Activated naive CD4-positive, alpha-beta T cell (primary cell): ENCODE measurements at regions not wholly inside any gene's neighbourhood (a gene's known extent, or its start where the extent isn't known, plus 50 kb on each side); places are given as distances from the start of the nearest gene placed in this dataset.

ENCODE experiments used
- DNase-seq, 4 experiments: peaks; one replicate each; lab custom pipeline; 2025; lab: John Stamatoyannopoulos, UW

DNA sequence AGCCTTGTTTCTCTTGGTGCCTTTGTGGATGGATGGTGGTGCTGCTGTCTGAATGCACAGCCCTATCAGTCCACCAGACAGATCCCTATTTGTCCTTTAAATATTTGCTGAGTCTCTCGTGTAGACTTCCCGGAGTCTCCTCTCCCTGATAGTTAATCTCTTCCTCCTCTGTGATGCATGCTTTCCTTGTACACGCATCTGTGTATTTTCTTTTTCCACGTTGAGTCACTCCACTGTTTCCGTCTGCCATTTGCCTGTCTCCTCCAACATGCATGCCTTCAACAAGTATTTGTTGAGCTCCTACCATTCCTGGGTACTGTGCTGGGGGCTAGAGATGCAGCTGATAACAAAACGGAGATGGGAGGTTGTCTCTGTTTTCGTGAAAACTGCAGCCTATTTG is 282.6 kb downstream of the HAPSTR1 start:
- DNase-seq = no peak

GRCh38 chr16:9378876-9379275 is 287.4 kb downstream of the HAPSTR1 start:
- no peak for DNase-seq

DNA sequence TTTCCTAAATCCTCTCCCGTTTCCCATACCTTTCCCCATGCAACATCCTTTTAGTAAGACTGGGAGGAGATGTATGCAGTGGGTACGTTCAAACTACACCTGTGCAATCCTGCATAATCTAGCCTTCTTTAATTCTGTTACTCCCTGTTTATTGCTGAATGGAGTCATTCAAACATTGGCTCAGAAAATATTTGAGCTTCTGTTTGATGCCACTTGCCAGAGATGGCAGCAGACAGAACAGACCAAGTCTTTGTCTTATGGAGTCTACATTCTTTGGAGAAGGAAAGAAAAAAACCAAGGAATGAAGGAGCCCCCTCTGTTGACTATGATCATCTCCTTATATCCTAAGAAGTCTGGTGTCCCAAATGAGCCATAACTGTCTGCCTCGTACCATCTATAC is 288.8 kb downstream of the HAPSTR1 start:
- DNase-seq = no peak

- no peak for DNase-seq
Measured at GRCh38 chr16:9381399-9381798, 290.0 kb downstream of the HAPSTR1 start.

DNA sequence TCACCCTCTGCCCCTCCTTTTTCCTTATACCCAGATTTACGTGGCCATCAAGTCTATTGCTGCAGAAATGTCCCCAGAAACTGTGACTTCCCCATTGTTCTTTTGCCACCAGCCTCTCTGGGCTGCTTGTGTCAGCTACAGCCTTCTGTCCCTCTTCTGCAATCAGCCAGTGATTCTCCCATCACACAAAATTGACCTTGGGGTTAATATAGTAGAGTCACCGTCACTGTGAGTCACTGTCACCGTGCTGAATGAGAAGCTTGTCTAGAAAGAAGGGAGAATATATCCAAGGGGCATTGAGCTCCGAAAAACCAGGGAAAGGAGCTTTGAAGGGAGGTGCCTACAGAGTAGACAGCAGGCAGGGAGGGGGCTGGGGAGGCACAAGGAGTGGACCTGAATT is 290.5 kb downstream of the HAPSTR1 start:
- no peak for DNase-seq

- DNase-seq = no peak
Measured at GRCh38 chr16:9383281-9383680, 291.8 kb downstream of the HAPSTR1 start.

DNA sequence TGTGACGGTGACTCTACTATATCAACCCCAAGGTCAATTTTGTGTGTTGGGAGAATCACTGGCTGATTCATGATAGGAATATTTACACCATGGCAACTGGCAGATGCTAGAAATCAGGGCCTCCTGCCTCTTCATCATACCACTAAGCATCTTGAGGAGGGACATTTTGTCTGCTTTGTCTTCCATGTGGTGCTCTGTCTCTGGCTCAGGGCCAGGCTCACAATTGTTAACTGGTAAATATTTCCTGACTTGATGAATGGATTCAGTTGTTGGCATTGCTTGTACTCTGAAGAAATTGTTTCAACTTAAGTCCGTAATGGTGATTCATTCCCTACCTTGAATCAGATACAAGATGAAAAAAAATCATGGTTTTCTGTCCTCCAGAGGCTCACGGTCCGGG is 292.7 kb downstream of the HAPSTR1 start:
- DNase-seq = no peak

- DNase-seq = no peak
Measured at GRCh38 chr16:9389543-9390207, 298.2 kb downstream of the HAPSTR1 start.

DNA sequence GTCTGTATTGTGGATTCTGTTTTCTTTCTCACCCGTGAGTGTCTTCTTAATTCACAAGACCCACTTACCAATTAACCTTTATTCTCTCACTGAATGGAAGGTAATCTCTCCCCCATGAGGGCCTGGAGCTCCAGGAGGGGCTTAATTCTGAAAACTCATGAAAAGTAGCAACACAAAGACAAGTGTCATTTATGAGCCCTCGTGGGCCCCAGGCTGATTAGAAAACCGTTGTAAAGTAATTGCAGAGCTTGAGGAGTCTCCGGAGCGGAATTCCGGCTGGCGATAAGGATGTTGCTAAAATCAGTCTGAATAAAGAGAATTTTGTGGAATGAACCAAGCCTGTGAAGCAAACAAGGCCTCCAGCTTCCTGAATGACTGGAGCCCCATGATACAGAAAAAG is 301.5 kb downstream of the HAPSTR1 start:
- DNase-seq = no peak

DNA sequence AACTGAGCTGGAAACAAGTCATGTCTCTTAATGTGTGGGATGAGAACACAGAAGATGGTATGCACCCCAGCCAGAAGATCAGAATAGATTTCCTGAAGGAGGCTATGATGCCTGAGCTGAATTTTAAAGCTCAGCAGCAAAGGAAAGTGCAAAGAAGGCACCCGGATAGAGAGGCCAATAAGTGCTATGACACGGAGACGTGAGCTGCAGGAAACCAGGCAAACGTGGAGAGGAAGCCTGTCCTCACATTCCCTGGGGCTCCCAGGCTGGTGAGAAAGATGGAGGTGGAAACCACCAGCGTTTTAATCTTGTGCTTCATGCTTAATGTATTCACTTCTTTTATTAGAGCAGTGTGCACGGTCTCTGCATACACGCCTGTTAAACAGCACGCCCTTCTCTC is 302.1 kb downstream of the HAPSTR1 start:
- no peak for DNase-seq

GRCh38 chr16:9395958-9396359 is 304.5 kb downstream of the HAPSTR1 start:
- DNase-seq = no peak

GRCh38 chr16:9399573-9399972 is 308.1 kb downstream of the HAPSTR1 start:
- no peak for DNase-seq

DNA sequence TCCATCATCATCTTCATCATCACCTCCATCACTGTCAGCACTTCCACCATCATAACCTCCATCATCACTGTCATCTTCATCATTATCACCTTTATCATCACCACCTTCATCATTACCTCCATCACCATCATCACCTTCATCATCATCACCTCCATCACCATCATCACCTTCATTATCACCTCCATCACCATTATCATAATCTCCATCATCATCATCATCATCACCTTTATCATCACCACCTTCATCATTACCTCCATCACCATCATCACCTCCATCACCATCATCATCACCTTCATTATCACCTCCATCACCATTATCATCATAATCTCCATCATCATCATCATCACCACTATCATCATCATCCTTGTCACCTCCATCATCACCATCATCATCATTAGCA is 309.7 kb downstream of the HAPSTR1 start:
- no peak for DNase-seq

DNA sequence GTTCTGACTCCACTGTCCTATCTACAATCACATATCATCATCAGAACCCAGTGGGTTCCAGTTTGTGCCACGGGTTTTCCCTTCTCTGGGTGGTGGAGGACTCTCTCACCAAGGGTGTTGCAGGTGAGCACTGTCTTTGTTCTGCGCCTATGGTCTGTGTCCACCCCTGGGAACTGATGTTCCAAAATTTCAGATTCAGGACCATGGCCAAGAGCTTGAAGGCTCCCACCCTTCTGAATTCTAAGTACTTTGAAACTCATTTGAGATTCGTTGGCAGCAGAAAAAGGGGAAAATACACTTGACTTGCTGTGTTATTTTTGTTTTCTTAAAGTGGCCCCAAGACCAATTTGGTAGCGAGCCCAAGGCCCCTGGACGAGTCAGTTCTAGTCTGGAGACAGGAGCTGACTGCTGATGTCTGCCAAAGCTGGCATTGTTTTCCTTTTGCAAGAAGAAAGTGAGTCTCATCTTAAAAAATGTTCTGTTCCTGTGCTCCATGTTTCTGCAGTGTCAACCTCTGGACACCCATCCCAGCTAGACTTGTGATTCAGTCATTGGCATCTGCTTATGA is 310.9 kb downstream of the HAPSTR1 start:
- DNase-seq = no peak

- no peak for DNase-seq
Measured at GRCh38 chr16:9404811-9405210, 313.4 kb downstream of the HAPSTR1 start.

DNA sequence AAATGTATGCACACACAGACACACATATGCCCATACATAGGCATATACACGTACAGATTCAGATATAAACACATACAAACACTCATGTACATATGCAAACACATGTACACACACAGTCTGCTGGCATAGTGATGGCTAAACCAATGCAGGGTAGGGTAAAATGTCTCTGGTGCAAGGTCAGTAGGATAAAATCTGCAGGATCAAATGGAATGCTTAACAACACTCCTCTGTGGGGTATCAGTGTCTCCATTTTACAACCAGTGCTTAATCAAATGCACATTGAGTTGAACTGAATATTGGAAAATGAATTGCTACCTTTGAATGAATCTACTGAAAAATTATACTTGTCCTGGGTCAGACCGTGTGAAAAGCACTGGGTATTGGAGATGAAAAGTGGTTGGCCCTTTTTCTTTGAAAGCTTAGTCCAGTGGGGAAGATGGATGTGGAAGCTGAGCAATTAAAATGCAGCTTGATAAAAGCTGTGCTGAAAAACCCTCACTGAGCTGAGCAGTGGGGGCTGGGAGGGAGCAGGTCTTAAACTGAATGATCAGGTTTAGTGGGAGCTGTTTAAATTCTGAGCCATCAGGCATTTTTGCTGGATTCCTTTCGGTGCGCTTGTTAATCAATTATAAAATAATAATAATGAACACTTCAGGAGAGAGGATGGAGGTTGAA is 314.7 kb downstream of the HAPSTR1 start:
- no peak for DNase-seq

DNA sequence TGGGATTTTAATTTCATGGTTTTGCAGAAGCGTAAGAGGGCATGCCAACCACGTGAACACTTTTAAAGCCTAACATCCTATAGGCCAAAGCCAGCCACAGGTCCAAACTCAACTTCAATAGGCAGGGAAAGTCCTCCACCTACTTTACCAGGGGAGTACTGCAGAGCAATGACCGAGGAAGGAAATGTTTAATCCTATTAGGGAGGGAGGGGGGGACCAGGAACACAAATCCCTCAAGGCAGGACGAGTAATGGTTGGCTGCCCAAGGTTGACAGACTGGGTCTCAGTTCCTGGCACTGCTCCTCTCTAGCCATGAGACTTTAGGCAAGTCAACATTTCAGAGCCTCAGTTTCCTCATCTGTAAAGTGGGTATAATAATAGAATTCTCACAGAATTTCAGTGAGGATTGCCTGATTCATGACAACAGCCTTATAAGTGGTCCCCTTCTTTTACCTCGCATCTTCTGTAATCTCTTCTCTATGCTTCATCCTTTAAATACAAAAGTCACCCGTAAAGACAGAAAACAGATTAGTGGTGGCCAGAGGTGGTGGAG is 315.8 kb downstream of the HAPSTR1 start:
- DNase-seq = no peak

- no peak for DNase-seq
Measured at GRCh38 chr16:9408297-9408878, 316.9 kb downstream of the HAPSTR1 start.

- no peak for DNase-seq
Measured at GRCh38 chr16:9409560-9410493, 318.4 kb downstream of the HAPSTR1 start.

DNA sequence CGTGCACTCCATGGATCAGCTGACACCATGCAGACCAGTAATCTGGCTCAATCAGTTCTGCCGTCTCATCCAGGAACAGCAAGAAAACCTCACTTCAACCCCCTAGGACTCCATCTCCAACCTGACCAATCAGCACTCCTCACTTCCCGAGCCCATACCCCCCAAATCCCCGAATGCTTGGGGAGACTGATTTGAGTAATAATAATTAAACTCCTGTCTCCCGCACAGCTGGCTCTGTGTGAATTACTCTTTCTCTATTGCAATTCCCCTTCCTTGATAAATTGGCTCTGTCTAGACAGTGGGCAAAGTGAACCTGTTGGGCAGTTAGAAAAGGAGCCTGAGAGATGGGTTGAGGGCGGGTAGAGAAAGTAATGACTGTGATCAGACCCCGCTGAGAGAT is 320.0 kb downstream of the HAPSTR1 start:
- no peak for DNase-seq

GRCh38 chr16:9412031-9412914 is 320.8 kb downstream of the HAPSTR1 start:
- DNase-seq = no peak
